GM18858 (cell line): ENCODE measurements at regions not wholly inside any gene's neighbourhood (a gene's known extent, or its start where the extent isn't known, plus 50 kb on each side); places are given as distances from the start of the nearest gene placed in this dataset.
A peak's percentile ranks its signal among the peaks of the same experiment; 100 is the strongest.

Source experiments
- ATAC-seq: cut with Tn5 transposase; IDR thresholded peaks from one replicate; pipeline ENCODE4 v1.9.1; 2021; ENCODE audit not compliant: unreplicated experiment

DNA sequence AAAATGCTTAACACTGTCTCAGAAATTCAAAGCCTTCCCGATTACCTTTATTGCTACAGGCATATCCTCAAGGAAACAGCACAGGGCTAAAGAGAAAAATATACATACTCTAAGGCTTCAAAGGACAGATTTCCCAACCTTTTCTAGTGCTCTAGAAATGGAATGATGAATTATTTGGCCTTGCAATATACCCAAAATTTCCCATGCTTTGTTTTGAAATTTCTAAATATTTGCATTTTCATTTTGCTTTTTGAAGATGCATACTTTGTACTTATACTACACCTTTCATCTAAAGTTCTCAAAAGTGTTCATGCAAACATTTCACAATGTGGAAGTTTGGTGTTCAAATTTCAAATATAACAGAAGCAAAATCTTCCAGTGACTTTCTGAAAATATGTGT is 312.7 kb upstream of the PDE4D start:
- no peak for ATAC-seq

DNA sequence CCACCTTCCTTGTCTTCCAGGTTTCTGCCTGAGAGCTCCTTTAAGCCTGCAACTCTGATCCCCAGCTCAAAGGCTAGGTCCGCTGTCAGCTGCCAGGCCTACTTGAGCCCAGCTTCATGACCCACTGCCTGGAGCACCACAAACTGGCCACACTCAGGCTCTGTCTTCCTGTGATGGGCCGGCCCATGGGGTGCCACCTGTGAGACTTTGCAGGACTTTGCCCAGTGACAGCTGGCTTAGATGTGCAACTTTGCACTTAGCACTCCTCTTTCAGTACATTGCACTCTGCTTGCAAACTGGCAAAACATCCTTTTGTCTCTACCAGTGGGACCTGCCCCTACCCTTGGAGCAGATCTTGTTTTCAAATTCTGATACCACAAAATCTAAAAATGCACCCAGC is 311.5 kb upstream of the PDE4D start:
- no peak for ATAC-seq

DNA sequence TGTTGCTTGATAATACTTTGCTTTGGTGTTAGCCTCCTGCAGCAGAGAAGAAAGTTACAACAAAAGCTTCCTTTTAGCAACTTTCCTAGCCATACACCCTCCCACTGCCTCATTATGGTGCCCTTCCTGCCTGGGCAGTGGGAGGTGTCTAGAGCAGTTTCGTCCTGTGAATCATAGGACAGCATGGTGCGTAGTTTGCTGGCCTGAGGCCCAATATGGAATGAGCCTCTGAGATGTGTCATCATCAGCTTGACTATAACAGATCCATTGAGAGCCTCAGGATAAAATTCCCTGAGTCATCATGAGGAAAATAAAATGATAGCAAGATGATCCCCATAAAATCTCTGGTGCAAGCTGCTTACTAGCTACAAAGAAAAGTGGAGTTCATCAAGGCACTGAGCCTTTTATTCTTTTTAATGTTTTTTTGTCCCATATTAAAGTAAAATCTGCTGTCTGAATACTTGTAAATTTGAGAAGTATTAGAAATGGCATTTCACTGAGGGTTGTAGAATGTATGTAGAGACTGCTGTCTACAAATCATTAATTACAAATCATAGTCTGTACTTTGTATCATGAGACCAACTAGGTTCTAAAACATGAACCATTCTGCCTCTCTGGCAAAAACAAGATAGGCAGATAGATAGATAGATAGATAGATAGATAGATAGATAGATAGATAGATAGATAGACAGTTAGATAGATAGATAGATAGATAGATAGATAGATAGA is 303.0 kb upstream of the PDE4D start:
- no peak for ATAC-seq

GRCh38 chr5:60195551-60195950 is 302.0 kb upstream of the PDE4D start:
- no peak for ATAC-seq

GRCh38 chr5:60195083-60195482 is 301.6 kb upstream of the PDE4D start:
- no peak for ATAC-seq

- no peak for ATAC-seq
These were observed 291.9 kb upstream of the PDE4D start for GRCh38 chr5:60185231-60186099.

DNA sequence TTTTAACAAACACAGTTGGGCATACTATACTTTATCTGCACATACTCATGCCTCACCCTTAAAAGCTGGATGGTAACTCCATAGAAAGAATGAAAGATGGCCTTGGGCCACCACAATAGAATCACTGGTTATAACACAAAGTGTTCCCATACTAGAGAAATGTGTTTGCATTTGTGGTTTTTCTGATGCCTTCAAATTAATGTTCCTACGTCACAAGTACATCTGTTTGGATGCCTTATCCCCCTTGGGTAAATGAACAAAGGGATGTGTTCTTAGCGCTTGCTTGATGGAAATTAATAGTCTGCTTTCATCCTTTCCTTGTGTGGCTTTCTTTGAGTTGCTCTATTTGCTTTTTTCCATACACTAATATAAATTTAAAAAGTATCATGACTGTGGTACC is 291.1 kb upstream of the PDE4D start:
- no peak for ATAC-seq

- ATAC-seq, result no peak
These were observed 290.4 kb upstream of the PDE4D start for GRCh38 chr5:60183881-60184280.

DNA sequence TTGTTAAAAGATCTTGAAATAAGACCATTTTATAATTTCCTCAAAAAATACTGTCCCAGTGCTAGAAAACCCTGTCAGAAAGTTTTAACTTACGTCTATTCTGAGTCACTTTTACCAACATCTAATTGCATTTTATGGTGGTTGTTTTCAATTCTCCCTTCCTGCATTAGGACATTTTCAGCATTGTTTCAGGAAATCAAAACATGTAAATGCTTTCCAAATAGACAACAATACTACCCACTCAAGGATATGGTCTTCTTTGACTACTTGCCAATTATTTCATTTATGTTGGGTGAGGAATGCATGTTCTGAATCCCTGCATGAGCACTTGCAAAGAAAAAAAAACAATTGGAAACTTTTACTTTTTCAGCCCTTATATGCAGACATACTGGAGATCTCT is 284.6 kb upstream of the PDE4D start:
- no peak for ATAC-seq

GRCh38 chr5:60177596-60177995 is 284.1 kb upstream of the PDE4D start:
- ATAC-seq, result no peak

GRCh38 chr5:60173667-60174066 is 280.1 kb upstream of the PDE4D start:
- no peak for ATAC-seq

DNA sequence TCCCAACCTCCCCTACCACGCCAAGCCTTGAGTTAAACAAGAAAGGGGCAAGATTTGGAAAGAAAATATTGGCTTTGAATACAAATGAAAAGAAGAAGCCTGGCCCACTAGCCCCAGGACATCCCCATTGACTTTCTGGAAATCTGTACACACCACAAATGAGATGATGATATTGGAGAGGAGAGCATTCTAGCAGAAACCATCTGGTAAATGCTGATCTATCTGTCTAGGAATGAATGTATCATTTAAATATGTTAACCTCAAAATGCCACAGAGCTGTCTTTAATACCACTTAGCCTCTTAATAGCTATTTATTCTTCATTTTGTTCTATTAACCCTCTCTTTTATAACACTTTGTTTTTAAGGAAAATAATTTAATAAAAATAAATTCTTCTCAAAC is 270.2 kb upstream of the PDE4D start:
- ATAC-seq, result no peak

- ATAC-seq, result no peak
These were observed 268.9 kb upstream of the PDE4D start for GRCh38 chr5:60162441-60162840.

GRCh38 chr5:60161340-60161934 is 267.9 kb upstream of the PDE4D start:
- ATAC-seq, result peak; percentile 89

- ATAC-seq, result no peak
These were observed 255.6 kb upstream of the PDE4D start for GRCh38 chr5:60149081-60149480.

DNA sequence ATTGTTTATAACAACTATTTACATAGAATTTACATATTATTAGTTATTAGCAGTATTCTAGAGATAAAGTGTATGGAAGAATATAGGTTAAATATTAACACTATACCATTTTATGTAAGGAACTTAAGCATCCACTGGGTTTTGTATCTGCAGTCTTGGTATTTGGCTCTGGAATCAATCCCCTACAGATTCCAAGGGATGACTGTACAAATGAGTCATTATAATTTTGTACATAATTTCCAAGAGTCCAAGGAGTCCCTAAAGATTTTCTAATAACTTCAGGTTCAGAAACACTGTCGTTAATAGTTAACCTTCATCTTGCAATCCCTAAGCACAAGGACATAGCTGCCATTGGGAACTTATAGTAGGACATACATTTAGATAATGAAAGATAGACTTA is 254.8 kb upstream of the PDE4D start:
- ATAC-seq, result no peak

GRCh38 chr5:60147791-60148190 is 254.3 kb upstream of the PDE4D start:
- ATAC-seq, result no peak

DNA sequence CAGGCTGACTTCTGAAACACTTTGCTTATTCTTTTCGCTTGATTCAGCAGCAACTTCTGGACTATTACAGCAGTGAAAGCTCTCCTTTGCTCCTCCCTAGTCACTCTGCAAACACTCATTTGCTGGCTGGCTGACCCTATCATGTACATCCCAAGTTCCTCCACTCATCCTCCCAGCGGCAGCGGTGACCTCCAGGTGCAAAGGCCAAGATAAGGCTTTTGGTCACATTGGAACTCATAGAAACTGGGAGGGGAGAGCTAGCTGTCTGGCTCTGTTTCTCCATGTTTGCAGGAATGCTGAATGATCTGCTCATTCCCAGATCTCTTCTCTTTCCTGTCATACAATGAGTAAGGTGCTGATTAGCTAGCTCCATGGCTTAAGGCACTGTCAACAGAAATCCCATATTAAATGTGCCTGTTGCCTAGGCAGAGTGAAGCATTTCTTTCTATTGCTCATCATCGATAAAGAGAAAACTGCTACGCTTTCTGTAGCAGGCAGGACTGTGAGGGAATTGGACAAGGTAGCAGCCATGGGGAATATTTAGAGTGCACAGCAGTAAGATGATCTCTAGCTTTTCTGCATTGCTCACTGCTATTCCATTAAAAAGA is 250.5 kb upstream of the PDE4D start:
- ATAC-seq, result no peak

DNA sequence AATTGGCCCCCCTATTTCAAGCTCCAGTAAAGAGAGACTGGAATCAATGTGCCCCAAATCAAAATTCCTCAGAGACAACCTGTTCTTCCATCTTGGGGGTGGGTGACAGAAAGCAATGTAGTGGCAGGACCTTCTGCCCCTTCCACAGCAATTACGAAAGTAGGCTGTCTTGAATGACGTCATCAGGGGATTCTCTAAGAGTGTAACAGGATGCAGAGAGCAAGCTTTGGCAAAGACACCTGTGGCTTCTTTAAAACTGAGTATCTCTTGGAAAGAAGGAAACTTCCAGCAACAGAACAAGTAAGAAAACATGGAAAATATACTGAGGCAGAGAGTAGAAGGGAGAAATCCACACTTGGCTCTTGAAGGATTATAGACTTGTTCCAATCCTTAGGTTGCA is 247.6 kb upstream of the PDE4D start:
- no peak for ATAC-seq

GRCh38 chr5:60136841-60137240 is 243.3 kb upstream of the PDE4D start:
- no peak for ATAC-seq

GRCh38 chr5:60131504-60131903 is 238.0 kb upstream of the PDE4D start:
- no peak for ATAC-seq

- ATAC-seq, result no peak
These were observed 232.1 kb upstream of the PDE4D start for GRCh38 chr5:60125636-60126035.
